Prostate gland (tissue), 2 donors: ENCODE measurements at regions not wholly inside any gene's neighbourhood (a gene's known extent, or its start where the extent isn't known, plus 50 kb on each side); places are given as distances from the start of the nearest gene placed in this dataset.

Experiments
- DNase-seq: peaks from one replicate; pipeline ENCODE4 v3.0.0-alpha.2; 2019; ENCODE audit warnings: low spot score
- H3K27ac ChIP-seq, 2 donors: fragments of 200-600 bp; sonication (generic); 2 replicates each; pipeline ENCODE4 v1.5.1; 2017 to 2019
- H3K27me3 ChIP-seq: fragments of 200-600 bp; sonication (generic); replicated peaks from 2 replicates; pipeline ENCODE4 v1.5.1; 2019; ENCODE audit not compliant: insufficient read depth
- H3K36me3 ChIP-seq, 2 donors: fragments of 200-600 bp; sonication (generic); 1 replicate in 1 of 2; 2 replicates in 1 of 2; pipeline versions ENCODE4 v1.5.1 to v1.8.1; 2017 to 2019
- H3K4me1 ChIP-seq: fragments of 200-600 bp; sonication (generic); replicated peaks from 2 replicates; pipeline ENCODE4 v1.5.1; 2019
- H3K4me3 ChIP-seq, 2 donors: fragments of 200-600 bp; sonication (generic); 2 replicates each; pipeline ENCODE4 v1.5.1; 2017 to 2019
- H3K9me3 ChIP-seq: fragments of 200-600 bp; sonication (generic); 2 replicates; pipeline ENCODE4 v1.5.1; 2017
- CTCF ChIP-seq, 4 experiments: fragments of 200-600 bp in 2 of 4; fragments of 450-650 bp in 2 of 4; sonication (generic) in 2 of 4; IDR thresholded peaks; 1 replicate in 3 of 4; 2 replicates in 1 of 4; pipeline ENCODE4 v1.5.1; 2016 to 2019; ENCODE audit warnings: antibody characterized with exemption in 4 of 4, mild to moderate bottlenecking in 2 of 4, moderate library complexity in 2 of 4
- POLR2A ChIP-seq: fragments of 450-650 bp; IDR thresholded peaks from one replicate; pipeline ENCODE4 v1.6.1; 2016; ENCODE audit warnings: antibody characterized with exemption, mild to moderate bottlenecking
- POLR2AphosphoS5 ChIP-seq: sonication (generic); formaldehyde crosslinking; IDR thresholded peaks from one replicate; pipeline ENCODE4 v1.6.1; 2017; ENCODE audit warnings: antibody characterized with exemption
- WGBS: methylation state at CpG from one replicate; pipeline ENCODE4 v1.1.5; 2018; 5-methylcytosine and 5-hydroxymethylcytosine counted together
- intact Hi-C: fragments of 100-400 bp; cut with DNase I; formaldehyde crosslinking; loops from one replicate; pipeline ENCODE4 v1.14.2; 2022

GRCh38 chrX:150238632-150239382, 124.3 kb upstream of the MAMLD1 start:
- no peak for DNase-seq
- Histone ChIP-seq H3K4me1 (no peaks in the 10 kb centered on the region), H3K27ac (no peak overlapping the region), H3K27me3 (no peaks in the 10 kb centered on the region), H3K36me3 (no peaks in the 10 kb centered on the region), H3K4me3 (no peak overlapping the region), H3K9me3 (no peaks in the 10 kb centered on the region)
- 55% methylated on average over 5 of the region's 6 CpGs for WGBS
- intact Hi-C loops: no loop called here
- no peak for TF ChIP-seq POLR2A

- Histone ChIP-seq H3K27me3 (no peaks in the 10 kb centered on the region), H3K4me3 (no peak overlapping the region), H3K4me1 (no peaks in the 10 kb centered on the region), H3K36me3 (no peaks in the 10 kb centered on the region), H3K27ac (no peak overlapping the region), H3K9me3 (no peaks in the 10 kb centered on the region)
- WGBS: 87% methylated on average over 4 of the region's 4 CpGs
- no peak for TF ChIP-seq CTCF (IDR thresholded peaks at IDR 0.05)
- intact Hi-C loops: no loop called here
- no peak for DNase-seq
Measured at GRCh38 chrX:150239946-150240642, 123.0 kb upstream of the MAMLD1 start.

- intact Hi-C loops: no loop called here
Measured at GRCh38 chrX:150240643-150240970, 122.5 kb upstream of the MAMLD1 start.

DNA sequence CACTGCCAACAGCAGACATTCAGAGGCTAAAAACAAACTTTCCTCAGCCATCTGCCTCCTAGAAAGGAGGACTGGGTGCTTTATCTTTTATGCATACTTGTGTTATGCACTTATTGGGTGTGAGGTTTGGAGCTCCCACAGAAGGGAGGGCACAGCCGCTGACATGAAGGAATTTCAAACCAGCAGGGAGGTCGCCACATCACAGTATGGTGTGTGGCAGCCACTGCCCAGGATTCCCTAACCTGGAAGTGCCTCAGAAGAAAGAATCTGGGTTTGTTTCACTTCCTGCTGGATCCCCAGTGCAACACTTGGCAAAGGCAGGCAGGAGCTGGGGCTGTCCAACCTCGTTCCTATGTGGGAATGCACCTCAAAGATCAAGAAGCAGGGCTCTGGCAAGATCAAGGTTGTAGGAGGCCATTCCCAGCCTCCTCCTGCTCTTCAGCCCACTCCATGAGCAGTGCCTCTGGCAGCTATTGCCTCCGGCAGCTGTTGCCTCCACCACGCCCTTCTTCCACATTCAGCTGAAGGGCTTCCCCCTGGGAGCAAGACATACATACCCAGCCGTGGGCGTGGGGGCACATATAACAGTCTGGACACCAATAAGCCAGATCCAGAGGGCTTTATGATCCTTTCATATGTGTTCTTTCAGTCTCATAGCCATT, 109.0 kb upstream of the MAMLD1 start:
- TF ChIP-seq CTCF (IDR thresholded peaks at IDR 0.05) (no peak), POLR2A (no peak), POLR2AphosphoS5 (no peak)
- DNase-seq: no peak
- Histone ChIP-seq H3K4me3 (no peak overlapping the region), H3K9me3 (no peaks in the 10 kb centered on the region), H3K36me3 (no peaks in the 10 kb centered on the region), H3K4me1 (no peaks in the 10 kb centered on the region), H3K27me3 (no peaks in the 10 kb centered on the region), H3K27ac (no peak overlapping the region)
- WGBS: 79% methylated on average over 7 of the region's 7 CpGs
- intact Hi-C loops: no loop called here

More at GRCh38 chrX:150240643-150240970, 122.5 kb upstream of the MAMLD1 start:
- Histone ChIP-seq H3K27ac (no peak overlapping the region), H3K4me3 (no peak overlapping the region), H3K27me3 (no peaks in the 10 kb centered on the region), H3K4me1 (no peaks in the 10 kb centered on the region), H3K9me3 (no peaks in the 10 kb centered on the region), H3K36me3 (no peaks in the 10 kb centered on the region)
- no peak for DNase-seq
- TF ChIP-seq POLR2A: no peak
- TF ChIP-seq POLR2AphosphoS5: no peak
- no peak for TF ChIP-seq CTCF (IDR thresholded peaks at IDR 0.05)
- 90% methylated on average over 5 of the region's 5 CpGs for WGBS

DNA sequence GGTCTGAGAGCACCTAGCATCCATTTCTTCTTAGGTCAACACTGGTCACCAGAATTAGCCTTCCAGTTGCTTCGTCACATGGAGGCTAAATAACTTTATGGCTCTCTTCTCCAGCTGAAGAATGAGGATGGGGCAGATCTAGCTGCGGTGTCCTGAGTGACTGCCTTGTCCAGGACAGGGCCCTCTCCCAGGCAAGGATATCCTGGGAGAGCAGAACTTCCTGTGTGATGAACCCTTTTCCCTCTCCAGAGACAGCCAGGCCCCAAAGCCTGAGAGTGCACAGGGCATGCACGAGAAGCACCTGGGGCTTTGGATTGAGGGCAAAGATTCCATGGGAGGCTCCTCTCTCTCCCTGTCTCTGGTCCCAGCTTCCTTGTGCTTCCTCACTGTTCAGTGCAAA, 108.2 kb upstream of the MAMLD1 start:
- Histone ChIP-seq H3K4me3 (no peak overlapping the region), H3K27me3 (no peaks in the 10 kb centered on the region), H3K36me3 (no peaks in the 10 kb centered on the region), H3K4me1 (no peaks in the 10 kb centered on the region), H3K27ac (no peak overlapping the region), H3K9me3 (no peaks in the 10 kb centered on the region)
- DNase-seq: no peak
- WGBS: 88% methylated on average over 3 of the region's 3 CpGs
- intact Hi-C loops: no loop called here
- TF ChIP-seq CTCF (IDR thresholded peaks at IDR 0.05) (no peak), POLR2A (no peak), POLR2AphosphoS5 (no peak)
